ENCODE measurements at regions not wholly inside any gene's neighbourhood (a gene's known extent, or its start where the extent isn't known, plus 50 kb on each side); places are given as distances from the start of the nearest gene placed in this dataset.

DNA sequence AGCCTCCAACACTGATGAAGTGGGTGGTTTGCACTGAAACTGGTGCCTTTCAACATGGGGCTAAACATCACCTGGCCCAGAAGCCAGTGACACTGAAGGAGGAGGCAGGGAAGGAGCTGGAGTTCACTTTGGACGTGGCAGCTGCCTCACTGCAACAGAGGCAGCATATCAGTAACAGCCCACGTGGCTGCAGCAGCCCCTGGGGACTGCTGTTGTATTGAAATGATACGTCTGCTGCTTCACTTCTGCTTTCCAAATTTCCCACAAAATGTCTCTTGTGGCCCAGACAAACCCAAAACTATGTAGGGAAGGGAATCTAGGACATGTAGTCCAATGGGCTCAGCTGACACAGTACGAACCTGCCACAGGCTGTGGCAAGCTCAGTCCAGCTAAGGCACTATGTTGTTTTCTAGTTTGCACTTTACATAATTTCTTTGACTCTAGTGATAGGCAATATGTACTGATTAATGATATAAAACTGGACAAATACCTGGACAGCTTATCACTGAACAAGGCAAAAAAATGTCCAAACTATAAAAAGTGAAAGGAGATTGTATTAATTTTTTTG, 84.7 kb upstream of the RAPGEF2 start (continued):
- no peak for TF ChIP-seq HCFC1 (IDR thresholded peaks at IDR 0.05; ENCODE audit: low read length)
- TF ChIP-seq EZH2 (IDR thresholded peaks at IDR 0.05; ENCODE audit: borderline replicate concordance, control insufficient read depth, low read depth, low read length), result no peak
- TF ChIP-seq RCOR1 (conservative IDR thresholded peaks at IDR 0.05; ENCODE audit: low read depth, low read length), result peak; percentile 78; the same call in 1 of the 2 replicates
- no peak for TF ChIP-seq CHD4 (IDR thresholded peaks at IDR 0.05)
- TF ChIP-seq CEBPB (IDR thresholded peaks at IDR 0.05; ENCODE audit: borderline replicate concordance in 1 of 2, low read depth in 2 of 2, low read length in 2 of 2), result no peak
- TF ChIP-seq BCL11A (IDR thresholded peaks at IDR 0.05; ENCODE audit: low read depth, low read length), result peak; percentile 98
- TF ChIP-seq TBL1XR1 (IDR thresholded peaks at IDR 0.05; ENCODE audit: low read depth, low read length), result peak; percentile 86; the same call in 1 of the 2 replicates
- no peak for TF ChIP-seq POLR2A (IDR thresholded peaks at IDR 0.05; ENCODE audit: low read depth, low read length)
- peak; percentile 54; the same call in 1 of the 2 replicates for TF ChIP-seq MXI1 (IDR thresholded peaks at IDR 0.05; ENCODE audit: low read depth, low read length)
- TF ChIP-seq SIN3A (IDR thresholded peaks at IDR 0.05; ENCODE audit: low read depth, low read length), result no peak
- TF ChIP-seq NRF1 (conservative IDR thresholded peaks at IDR 0.05; ENCODE audit: low read depth, low read length), result no peak
- peak; percentile 57; the same call in 1 of the 2 replicates for TF ChIP-seq EED (IDR thresholded peaks at IDR 0.05; ENCODE audit: low read depth)
- no peak; the same call in 1 of the 2 replicates for TF ChIP-seq BMI1 (IDR thresholded peaks at IDR 0.05; ENCODE audit: borderline replicate concordance)
- 0 out of 2 replicates have a peak, but pooled peaks have one; percentile 46 for TF ChIP-seq YY1 (IDR thresholded peaks at IDR 0.05; ENCODE audit: low read depth, low read length)
- no peak for TF ChIP-seq SMAD1 (IDR thresholded peaks at IDR 0.05; ENCODE audit: low read depth, partially characterized antibody)
- peak; percentile 54 for TF ChIP-seq SP1 (IDR thresholded peaks at IDR 0.05; ENCODE audit: low read depth, low read length)
- 0 out of 2 replicates have a peak, but pooled peaks have one; percentile 65 for TF ChIP-seq STAT3 (IDR thresholded peaks at IDR 0.05; ENCODE audit: low read depth, low read length)
- TF ChIP-seq, protein P1, sequence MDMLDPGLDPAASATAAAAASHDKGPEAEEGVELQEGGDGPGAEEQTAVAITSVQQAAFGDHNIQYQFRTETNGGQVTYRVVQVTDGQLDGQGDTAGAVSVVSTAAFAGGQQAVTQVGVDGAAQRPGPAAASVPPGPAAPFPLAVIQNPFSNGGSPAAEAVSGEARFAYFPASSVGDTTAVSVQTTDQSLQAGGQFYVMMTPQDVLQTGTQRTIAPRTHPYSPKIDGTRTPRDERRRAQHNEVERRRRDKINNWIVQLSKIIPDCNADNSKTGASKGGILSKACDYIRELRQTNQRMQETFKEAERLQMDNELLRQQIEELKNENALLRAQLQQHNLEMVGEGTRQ (IDR thresholded peaks at IDR 0.05; ENCODE audit: borderline replicate concordance, low read depth, low read length), result peak; percentile 74
- TF ChIP-seq, protein P2, sequence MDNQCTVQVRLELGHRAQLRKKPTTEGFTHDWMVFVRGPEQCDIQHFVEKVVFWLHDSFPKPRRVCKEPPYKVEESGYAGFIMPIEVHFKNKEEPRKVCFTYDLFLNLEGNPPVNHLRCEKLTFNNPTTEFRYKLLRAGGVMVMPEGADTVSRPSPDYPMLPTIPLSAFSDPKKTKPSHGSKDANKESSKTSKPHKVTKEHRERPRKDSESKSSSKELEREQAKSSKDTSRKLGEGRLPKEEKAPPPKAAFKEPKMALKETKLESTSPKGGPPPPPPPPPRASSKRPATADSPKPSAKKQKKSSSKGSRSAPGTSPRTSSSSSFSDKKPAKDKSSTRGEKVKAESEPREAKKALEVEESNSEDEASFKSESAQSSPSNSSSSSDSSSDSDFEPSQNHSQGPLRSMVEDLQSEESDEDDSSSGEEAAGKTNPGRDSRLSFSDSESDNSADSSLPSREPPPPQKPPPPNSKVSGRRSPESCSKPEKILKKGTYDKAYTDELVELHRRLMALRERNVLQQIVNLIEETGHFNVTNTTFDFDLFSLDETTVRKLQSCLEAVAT (IDR thresholded peaks at IDR 0.05), result no peak; the same call in 1 of the 2 replicates
- TF ChIP-seq SMARCA5 (IDR thresholded peaks at IDR 0.05), result no peak
- TF ChIP-seq, protein P3, sequence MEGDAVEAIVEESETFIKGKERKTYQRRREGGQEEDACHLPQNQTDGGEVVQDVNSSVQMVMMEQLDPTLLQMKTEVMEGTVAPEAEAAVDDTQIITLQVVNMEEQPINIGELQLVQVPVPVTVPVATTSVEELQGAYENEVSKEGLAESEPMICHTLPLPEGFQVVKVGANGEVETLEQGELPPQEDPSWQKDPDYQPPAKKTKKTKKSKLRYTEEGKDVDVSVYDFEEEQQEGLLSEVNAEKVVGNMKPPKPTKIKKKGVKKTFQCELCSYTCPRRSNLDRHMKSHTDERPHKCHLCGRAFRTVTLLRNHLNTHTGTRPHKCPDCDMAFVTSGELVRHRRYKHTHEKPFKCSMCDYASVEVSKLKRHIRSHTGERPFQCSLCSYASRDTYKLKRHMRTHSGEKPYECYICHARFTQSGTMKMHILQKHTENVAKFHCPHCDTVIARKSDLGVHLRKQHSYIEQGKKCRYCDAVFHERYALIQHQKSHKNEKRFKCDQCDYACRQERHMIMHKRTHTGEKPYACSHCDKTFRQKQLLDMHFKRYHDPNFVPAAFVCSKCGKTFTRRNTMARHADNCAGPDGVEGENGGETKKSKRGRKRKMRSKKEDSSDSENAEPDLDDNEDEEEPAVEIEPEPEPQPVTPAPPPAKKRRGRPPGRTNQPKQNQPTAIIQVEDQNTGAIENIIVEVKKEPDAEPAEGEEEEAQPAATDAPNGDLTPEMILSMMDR (IDR thresholded peaks at IDR 0.05 in 2 of 3, conservative IDR thresholded peaks at IDR 0.05 in 1 of 3; ENCODE audit: control insufficient read depth in 2 of 3, extremely low read depth in 1 of 3, insufficient read depth in 1 of 3, low read depth in 3 of 3, low read length in 3 of 3), result no peak
- TF ChIP-seq, protein P4, sequence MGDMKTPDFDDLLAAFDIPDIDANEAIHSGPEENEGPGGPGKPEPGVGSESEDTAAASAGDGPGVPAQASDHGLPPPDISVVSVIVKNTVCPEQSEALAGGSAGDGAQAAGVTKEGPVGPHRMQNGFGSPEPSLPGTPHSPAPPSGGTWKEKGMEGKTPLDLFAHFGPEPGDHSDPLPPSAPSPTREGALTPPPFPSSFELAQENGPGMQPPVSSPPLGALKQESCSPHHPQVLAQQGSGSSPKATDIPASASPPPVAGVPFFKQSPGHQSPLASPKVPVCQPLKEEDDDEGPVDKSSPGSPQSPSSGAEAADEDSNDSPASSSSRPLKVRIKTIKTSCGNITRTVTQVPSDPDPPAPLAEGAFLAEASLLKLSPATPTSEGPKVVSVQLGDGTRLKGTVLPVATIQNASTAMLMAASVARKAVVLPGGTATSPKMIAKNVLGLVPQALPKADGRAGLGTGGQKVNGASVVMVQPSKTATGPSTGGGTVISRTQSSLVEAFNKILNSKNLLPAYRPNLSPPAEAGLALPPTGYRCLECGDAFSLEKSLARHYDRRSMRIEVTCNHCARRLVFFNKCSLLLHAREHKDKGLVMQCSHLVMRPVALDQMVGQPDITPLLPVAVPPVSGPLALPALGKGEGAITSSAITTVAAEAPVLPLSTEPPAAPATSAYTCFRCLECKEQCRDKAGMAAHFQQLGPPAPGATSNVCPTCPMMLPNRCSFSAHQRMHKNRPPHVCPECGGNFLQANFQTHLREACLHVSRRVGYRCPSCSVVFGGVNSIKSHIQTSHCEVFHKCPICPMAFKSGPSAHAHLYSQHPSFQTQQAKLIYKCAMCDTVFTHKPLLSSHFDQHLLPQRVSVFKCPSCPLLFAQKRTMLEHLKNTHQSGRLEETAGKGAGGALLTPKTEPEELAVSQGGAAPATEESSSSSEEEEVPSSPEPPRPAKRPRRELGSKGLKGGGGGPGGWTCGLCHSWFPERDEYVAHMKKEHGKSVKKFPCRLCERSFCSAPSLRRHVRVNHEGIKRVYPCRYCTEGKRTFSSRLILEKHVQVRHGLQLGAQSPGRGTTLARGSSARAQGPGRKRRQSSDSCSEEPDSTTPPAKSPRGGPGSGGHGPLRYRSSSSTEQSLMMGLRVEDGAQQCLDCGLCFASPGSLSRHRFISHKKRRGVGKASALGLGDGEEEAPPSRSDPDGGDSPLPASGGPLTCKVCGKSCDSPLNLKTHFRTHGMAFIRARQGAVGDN (IDR thresholded peaks at IDR 0.05), result no peak
- TF ChIP-seq ASH2L (IDR thresholded peaks at IDR 0.05; ENCODE audit: borderline replicate concordance, low read depth), result no peak
- no peak for TF ChIP-seq TARDBP (IDR thresholded peaks at IDR 0.05; ENCODE audit: borderline replicate concordance)
